ENCODE measurements at regions not wholly inside any gene's neighbourhood (a gene's known extent, or its start where the extent isn't known, plus 50 kb on each side); places are given as distances from the start of the nearest gene placed in this dataset.

- TF ChIP-seq EP300 (conservative IDR thresholded peaks at IDR 0.05; ENCODE audit: poor library complexity, severe bottlenecking) (no peak), EZH2 (IDR thresholded peaks at IDR 0.05; ENCODE audit: borderline replicate concordance, insufficient read depth, low read length, poor library complexity, severe bottlenecking) (no peak), TAF1 (IDR thresholded peaks at IDR 0.05; ENCODE audit: low read depth) (no peak), SMC3 (conservative IDR thresholded peaks at IDR 0.05; ENCODE audit: poor library complexity) (no peak), POLR2AphosphoS5 (IDR thresholded peaks at IDR 0.05) (no peak)
- TF ChIP-seq, protein P1, sequence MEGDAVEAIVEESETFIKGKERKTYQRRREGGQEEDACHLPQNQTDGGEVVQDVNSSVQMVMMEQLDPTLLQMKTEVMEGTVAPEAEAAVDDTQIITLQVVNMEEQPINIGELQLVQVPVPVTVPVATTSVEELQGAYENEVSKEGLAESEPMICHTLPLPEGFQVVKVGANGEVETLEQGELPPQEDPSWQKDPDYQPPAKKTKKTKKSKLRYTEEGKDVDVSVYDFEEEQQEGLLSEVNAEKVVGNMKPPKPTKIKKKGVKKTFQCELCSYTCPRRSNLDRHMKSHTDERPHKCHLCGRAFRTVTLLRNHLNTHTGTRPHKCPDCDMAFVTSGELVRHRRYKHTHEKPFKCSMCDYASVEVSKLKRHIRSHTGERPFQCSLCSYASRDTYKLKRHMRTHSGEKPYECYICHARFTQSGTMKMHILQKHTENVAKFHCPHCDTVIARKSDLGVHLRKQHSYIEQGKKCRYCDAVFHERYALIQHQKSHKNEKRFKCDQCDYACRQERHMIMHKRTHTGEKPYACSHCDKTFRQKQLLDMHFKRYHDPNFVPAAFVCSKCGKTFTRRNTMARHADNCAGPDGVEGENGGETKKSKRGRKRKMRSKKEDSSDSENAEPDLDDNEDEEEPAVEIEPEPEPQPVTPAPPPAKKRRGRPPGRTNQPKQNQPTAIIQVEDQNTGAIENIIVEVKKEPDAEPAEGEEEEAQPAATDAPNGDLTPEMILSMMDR (IDR thresholded peaks at IDR 0.05; ENCODE audit: poor library complexity, severe bottlenecking): no peak
These were observed 202.5 kb downstream of the KBTBD8 start for GRCh38 chr3:67200618-67201017.

Measured in neural cell (in vitro differentiated cells).